K562 (cell line): ENCODE measurements at regions not wholly inside any gene's neighbourhood (a gene's known extent, or its start where the extent isn't known, plus 50 kb on each side); places are given as distances from the start of the nearest gene placed in this dataset.
A peak's percentile ranks its signal among the peaks of the same experiment; 100 is the strongest.

ENCODE experiments used
- ATAC-seq: fragments of 200-7000 bp; cut with Tn5 transposase; 3 replicates; pipeline ENCODE4 v1.9.1; 2020; ENCODE audit warnings: moderate library complexity
- BruUV-seq: library from RNA; stranded (reverse); fragments of 400-500 nt; replicated peaks from 2 replicates; lab custom pipeline; 2021; lab: Mats Ljungman, UMichigan
- CTCF ChIA-PET: fragments of 300-600 bp; formaldehyde crosslinking; extraction: SDS; loops from one replicate; lab custom pipeline; 2021; ENCODE audit warnings: low intra/inter-chr PET ratio; lab: Yijun Ruan, JAX
- POLR2A ChIA-PET: fragments of 300-600, 350-650 bp; sonication (Branson Sonifier 250); formaldehyde crosslinking; extraction: SDS; loops from one replicate; lab custom pipeline; 2021; ENCODE audit warnings: antibody characterized with exemption, inconsistent platforms; lab: Yijun Ruan, JAX
- DNase-seq, 4 experiments: peaks; one replicate each; pipeline versions ENCODE4 v3.0.0 to v3.0.0-alpha.2; 2011 to 2018; ENCODE audit warnings: low spot score in 3 of 4, mixed read lengths in 3 of 4; ENCODE audit errors: extremely low read depth in 1 of 4
- FAIRE-seq: peaks from 2 replicates; lab custom pipeline; 2011; peaks lifted over from hg19 to GRCh38; lab: Jason Lieb, UNC
- H2AFZ ChIP-seq: 2 replicates; pipeline ENCODE4 v1.6.0; 2011; ENCODE audit warnings: low read depth, low read length, control low read depth, inconsistent platforms
- H3K27ac ChIP-seq: fragments of 200-600 bp; 3 replicates; pipeline ENCODE4 v1.8.0; 2011; ENCODE audit warnings: low read depth, mild to moderate bottlenecking, control low read depth, inconsistent platforms, low read length, moderate library complexity, mixed read lengths; ENCODE audit errors: extremely low read depth
- H3K27me3 ChIP-seq, 2 experiments: fragments of 300-600 bp in 1 of 2; 2 replicates in 1 of 2; 3 replicates in 1 of 2; pipeline versions ENCODE4 v1.6.0 to v1.8.0; 2011; ENCODE audit warnings: inconsistent platforms in 2 of 2, low read length in 2 of 2, mild to moderate bottlenecking in 1 of 2, mixed read lengths in 1 of 2, moderate library complexity in 1 of 2; ENCODE audit not compliant: control insufficient read depth in 2 of 2, insufficient read depth in 2 of 2
- H3K36me3 ChIP-seq: fragments of 300-600 bp; 3 replicates; pipeline ENCODE4 v1.8.0; 2011; ENCODE audit warnings: mild to moderate bottlenecking, low read length, inconsistent platforms; ENCODE audit not compliant: control insufficient read depth, insufficient read depth
- H3K4me1 ChIP-seq, 2 experiments: fragments of 200-600 bp in 1 of 2; replicated peaks in 1 of 2; 2 replicates in 1 of 2; 3 replicates in 1 of 2; pipeline versions ENCODE4 v1.5.1 to v1.8.0; 2011; ENCODE audit warnings: inconsistent platforms in 2 of 2, low read length in 2 of 2, mild to moderate bottlenecking in 1 of 2, mixed read lengths in 1 of 2, moderate library complexity in 1 of 2; ENCODE audit not compliant: control insufficient read depth in 2 of 2, insufficient read depth in 2 of 2
- H3K4me2 ChIP-seq: 2 replicates; pipeline ENCODE4 v1.6.1; 2011; ENCODE audit warnings: low read length, control low read depth, inconsistent platforms, mixed read lengths; ENCODE audit not compliant: insufficient read depth
- H3K4me3 ChIP-seq: fragments of 200-600 bp; sonication (generic), shearing (Covaris generic); 2 replicates; pipeline ENCODE4 v1.5.1; 2016; ENCODE audit warnings: control low read depth, inconsistent platforms
- H3K79me2 ChIP-seq: fragments of 200-600 bp; 3 replicates; pipeline ENCODE4 v1.8.0; 2011; ENCODE audit warnings: low read length, inconsistent platforms; ENCODE audit not compliant: control insufficient read depth, insufficient read depth
- H3K9ac ChIP-seq, 2 experiments: 2 replicates each; pipeline versions ENCODE4 v1.6.0 to v1.6.1; 2011; ENCODE audit warnings: low read depth in 2 of 2, low read length in 2 of 2, control low read depth in 1 of 2, inconsistent platforms in 1 of 2, mild to moderate bottlenecking in 1 of 2, mixed read lengths in 1 of 2; ENCODE audit not compliant: insufficient read depth in 1 of 2
- H3K9me1 ChIP-seq: one replicate; pipeline ENCODE4 v1.6.0; 2011; ENCODE audit warnings: inconsistent platforms, mild to moderate bottlenecking, low read length, moderate library complexity; ENCODE audit not compliant: control insufficient read depth, insufficient read depth
- H3K9me3 ChIP-seq: replicated peaks from 2 replicates; pipeline ENCODE4 v1.5.1; 2011; ENCODE audit warnings: low read depth, low read length, inconsistent platforms; ENCODE audit not compliant: control insufficient read depth, insufficient read depth
- H4K20me1 ChIP-seq: replicated peaks from 2 replicates; pipeline ENCODE4 v1.6.1; 2011; ENCODE audit warnings: low read length, inconsistent platforms, mixed read lengths; ENCODE audit not compliant: control insufficient read depth, insufficient read depth
- CHD2 ChIP-seq: IDR thresholded peaks from 2 replicates; pipeline ENCODE4 v1.6.1; 2011; ENCODE audit warnings: low read depth, low read length
- DACH1 ChIP-seq: fragments of 450-650 bp; IDR thresholded peaks from 2 replicates; pipeline ENCODE4 v1.6.1; 2018; ENCODE audit not compliant: partially characterized antibody
- EHMT2 ChIP-seq: fragments of 450-650 bp; IDR thresholded peaks from 2 replicates; pipeline ENCODE4 v1.6.1; 2018; ENCODE audit warnings: antibody characterized with exemption
- EP300 ChIP-seq: IDR thresholded peaks from 2 replicates; pipeline ENCODE4 v1.6.1; 2012; ENCODE audit warnings: low read length, improper control_type of control experiment
- HMGN3 ChIP-seq: IDR thresholded peaks from 2 replicates; pipeline ENCODE4 v1.6.1; 2011; ENCODE audit warnings: borderline replicate concordance, low read depth, mild to moderate bottlenecking, mixed read lengths, low read length; ENCODE audit not compliant: insufficient read length; ENCODE audit errors: extremely low read depth
- KAT2B ChIP-seq: IDR thresholded peaks from one replicate; pipeline ENCODE4 v1.6.1; 2012; ENCODE audit warnings: low read depth, mild to moderate bottlenecking, control low read depth, inconsistent platforms, low read length, moderate library complexity
- OTX1 ChIP-seq: fragments of 450-650 bp; formaldehyde crosslinking; IDR thresholded peaks from 2 replicates; pipeline ENCODE4 v1.4.0; 2022; ENCODE audit warnings: mild to moderate bottlenecking
- RAD21 ChIP-seq, 2 experiments: fragments of 250-450 bp in 1 of 2; fragments of 450-650 bp in 1 of 2; sonication (Bioruptor Pico) in 1 of 2; formaldehyde crosslinking in 1 of 2; IDR thresholded peaks in 1 of 2; conservative IDR thresholded peaks in 1 of 2; 2 replicates each; pipeline versions ENCODE4 v1.4.0 to v1.8.0; 2020 to 2022; ENCODE audit warnings: mild to moderate bottlenecking in 2 of 2, moderate library complexity in 1 of 2
- RHOXF2B ChIP-seq: fragments of 250-450 bp; sonication (Bioruptor Pico); conservative IDR thresholded peaks from 2 replicates; pipeline ENCODE4 v1.5.1; 2021
- SRSF3 ChIP-seq: fragments of 200-400 bp; formaldehyde crosslinking; IDR thresholded peaks from 2 replicates; pipeline ENCODE4 v1.6.1; 2016; ENCODE audit warnings: mild to moderate bottlenecking, low read length, moderate library complexity; ENCODE audit not compliant: insufficient read depth
- TAF9B ChIP-seq: fragments of 450-650 bp; IDR thresholded peaks from 2 replicates; pipeline ENCODE4 v1.6.1; 2018; ENCODE audit warnings: mild to moderate bottlenecking; ENCODE audit not compliant: partially characterized antibody
- TGIF2 ChIP-seq: sonication (generic); formaldehyde crosslinking; IDR thresholded peaks from 2 replicates; pipeline ENCODE4 v1.8.1; 2022; ENCODE audit warnings: mild to moderate bottlenecking, missing genetic modification reagents, moderate library complexity
- TRIM28 ChIP-seq: fragments of 450-650 bp; IDR thresholded peaks from 2 replicates; pipeline ENCODE4 v1.6.1; 2017
- U2AF2 ChIP-seq: fragments of 200-400 bp; formaldehyde crosslinking; optimal IDR thresholded peaks from 2 replicates; pipeline ENCODE3; 2017; ENCODE audit warnings: low read depth, mild to moderate bottlenecking, low read length
- ZKSCAN3 ChIP-seq: fragments of 250-450 bp; sonication (Bioruptor Pico); IDR thresholded peaks from 2 replicates; pipeline ENCODE4 v1.4.0; 2020
- WGBS: fragments of 100-300 bp; shearing (Covaris generic); methylation state at CpG from one replicate; pipeline ENCODE4 v1.1.6; 2016; ENCODE audit warnings: low coverage, mixed read lengths; ENCODE audit not compliant: insufficient coverage; ENCODE audit errors: missing lambda C conversion rate; 5-methylcytosine and 5-hydroxymethylcytosine counted together
- in situ Hi-C: fragments of 300-500 bp; cut with MboI; formaldehyde crosslinking; loops from 4 replicates; pipeline ENCODE4 v1.15.0; 2018; ENCODE audit warnings: inconsistent platforms, mixed read lengths
- intact Hi-C: fragments of 100-400 bp; cut with micrococcal nuclease; formaldehyde crosslinking; loops from 2 replicates; pipeline ENCODE4 v1.14.2; 2022
- TF ChIP-seq, protein P1 (sequence below), 2 experiments: IDR thresholded peaks; 2 replicates each; pipeline ENCODE4 v1.6.1; 2012; ENCODE audit warnings: improper control_type of control experiment in 2 of 2, low read depth in 2 of 2, low read length in 2 of 2, borderline replicate concordance in 1 of 2
- TF ChIP-seq, protein P2 (sequence below): conservative IDR thresholded peaks from 2 replicates; pipeline ENCODE4 v1.6.1; 2011; ENCODE audit warnings: low read depth, mild to moderate bottlenecking, low read length; ENCODE audit not compliant: control insufficient read depth

DNA sequence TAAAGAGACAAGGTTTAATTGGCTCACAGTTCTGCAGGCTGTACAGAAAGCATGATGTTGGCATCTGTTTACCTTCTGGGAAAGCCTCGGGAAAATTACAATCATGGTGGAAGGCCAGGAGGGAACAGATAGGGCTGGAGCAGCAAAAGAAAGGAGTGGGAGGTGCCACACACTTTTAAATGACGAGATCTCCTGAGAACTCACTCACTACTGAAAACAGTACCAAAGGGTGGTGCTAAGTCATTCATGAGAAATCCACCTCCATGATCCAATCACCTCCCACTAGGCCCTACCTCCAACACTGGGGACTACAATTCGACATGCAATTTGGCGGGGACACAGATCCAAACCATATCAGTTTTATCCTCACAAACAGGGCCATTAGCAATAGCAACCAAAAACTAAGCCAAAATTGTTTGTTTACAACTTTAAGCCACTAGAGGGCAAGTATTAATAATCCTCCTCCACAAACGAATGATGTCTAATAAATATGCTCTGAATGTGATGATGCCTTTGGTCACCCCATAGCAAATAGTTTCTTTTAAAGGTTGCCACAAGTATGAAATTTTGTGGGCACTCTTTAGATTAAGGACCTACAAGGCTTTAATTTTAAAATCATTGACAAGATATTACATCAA is 129.2 kb upstream of the NRBF2 start (continued):
- TF ChIP-seq TRIM28 (no peak), HMGN3 (no peak), TAF9B (no peak), DACH1 (peak; percentile 76), SRSF3 (no peak)

DNA sequence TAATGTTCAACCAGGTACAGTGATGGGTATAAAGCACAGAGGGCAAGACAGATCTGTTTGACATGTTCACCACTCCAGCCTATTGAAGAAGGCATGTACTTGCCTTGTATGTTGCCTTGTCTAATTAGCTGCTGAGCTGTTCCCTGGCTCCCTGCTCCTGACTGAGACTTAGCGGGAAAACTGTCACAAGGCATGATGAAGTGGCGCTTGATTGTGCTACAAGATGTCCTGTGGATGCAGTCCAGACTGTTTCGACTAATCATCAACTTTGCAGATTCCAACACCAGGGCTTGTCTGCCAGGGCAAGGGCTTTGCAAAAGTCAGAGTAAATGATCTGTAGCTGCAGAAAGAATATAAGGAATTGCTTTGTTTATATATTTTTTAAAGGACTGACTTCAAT is 136.2 kb upstream of the NRBF2 start:
- ChIA-PET CTCF (no interaction called here), POLR2A (interaction anchor here (1.0 kb wide), 1 partner anchor 180 kb away, joined by 3 read pairs; the partner anchor contains the start of gene EGR2)
- Histone ChIP-seq H3K4me2 (no peak overlapping the region), H3K79me2 (no peaks in the 10 kb centered on the region), H2AFZ (no peak overlapping the region), H3K9ac (no peak overlapping the region), H4K20me1 (no peaks in the 10 kb centered on the region), H3K36me3 (no peaks in the 10 kb centered on the region), H3K4me1 (no peaks in the 10 kb centered on the region), H3K27ac (no peak overlapping the region), H3K27me3 (peaks cover 0 to 2% of the 10 kb centered on the region in 2 experiments; a peak in 1 of 5 replicates), H3K4me3 (no peak overlapping the region), H3K9me1 (no peaks in the 10 kb centered on the region), H3K9me3 (no peaks in the 10 kb centered on the region)
- WGBS: 0% methylated on average over 3 of the region's 3 CpGs
- in situ Hi-C loops: no loop called here
- FAIRE-seq (no peak), ATAC-seq (no peak), DNase-seq (no peak)
- intact Hi-C loops: no loop called here
- no TSS peak for BruUV-seq
- no peak for TF ChIP-seq RAD21 (CRISPR knock-in tag; conservative IDR thresholded peaks at IDR 0.05 in 1 of 2, IDR thresholded peaks at IDR 0.05 in 1 of 2)
- no peak for TF ChIP-seq CHD2
- TF ChIP-seq, protein P1, sequence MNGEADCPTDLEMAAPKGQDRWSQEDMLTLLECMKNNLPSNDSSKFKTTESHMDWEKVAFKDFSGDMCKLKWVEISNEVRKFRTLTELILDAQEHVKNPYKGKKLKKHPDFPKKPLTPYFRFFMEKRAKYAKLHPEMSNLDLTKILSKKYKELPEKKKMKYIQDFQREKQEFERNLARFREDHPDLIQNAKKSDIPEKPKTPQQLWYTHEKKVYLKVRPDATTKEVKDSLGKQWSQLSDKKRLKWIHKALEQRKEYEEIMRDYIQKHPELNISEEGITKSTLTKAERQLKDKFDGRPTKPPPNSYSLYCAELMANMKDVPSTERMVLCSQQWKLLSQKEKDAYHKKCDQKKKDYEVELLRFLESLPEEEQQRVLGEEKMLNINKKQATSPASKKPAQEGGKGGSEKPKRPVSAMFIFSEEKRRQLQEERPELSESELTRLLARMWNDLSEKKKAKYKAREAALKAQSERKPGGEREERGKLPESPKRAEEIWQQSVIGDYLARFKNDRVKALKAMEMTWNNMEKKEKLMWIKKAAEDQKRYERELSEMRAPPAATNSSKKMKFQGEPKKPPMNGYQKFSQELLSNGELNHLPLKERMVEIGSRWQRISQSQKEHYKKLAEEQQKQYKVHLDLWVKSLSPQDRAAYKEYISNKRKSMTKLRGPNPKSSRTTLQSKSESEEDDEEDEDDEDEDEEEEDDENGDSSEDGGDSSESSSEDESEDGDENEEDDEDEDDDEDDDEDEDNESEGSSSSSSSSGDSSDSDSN (IDR thresholded peaks at IDR 0.05; ENCODE audit: borderline replicate concordance in 1 of 2, low read depth in 2 of 2, low read length in 2 of 2): no peak
- TF ChIP-seq, protein P2, sequence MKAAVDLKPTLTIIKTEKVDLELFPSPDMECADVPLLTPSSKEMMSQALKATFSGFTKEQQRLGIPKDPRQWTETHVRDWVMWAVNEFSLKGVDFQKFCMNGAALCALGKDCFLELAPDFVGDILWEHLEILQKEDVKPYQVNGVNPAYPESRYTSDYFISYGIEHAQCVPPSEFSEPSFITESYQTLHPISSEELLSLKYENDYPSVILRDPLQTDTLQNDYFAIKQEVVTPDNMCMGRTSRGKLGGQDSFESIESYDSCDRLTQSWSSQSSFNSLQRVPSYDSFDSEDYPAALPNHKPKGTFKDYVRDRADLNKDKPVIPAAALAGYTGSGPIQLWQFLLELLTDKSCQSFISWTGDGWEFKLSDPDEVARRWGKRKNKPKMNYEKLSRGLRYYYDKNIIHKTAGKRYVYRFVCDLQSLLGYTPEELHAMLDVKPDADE: no peak
- no peak for TF ChIP-seq OTX1 (CRISPR knock-in tag)
- no peak for TF ChIP-seq EP300
- no peak for TF ChIP-seq EHMT2
- no peak for TF ChIP-seq U2AF2
- no peak for TF ChIP-seq ZKSCAN3 (CRISPR knock-in tag)
- TF ChIP-seq RHOXF2B (CRISPR knock-in tag): no peak
- TF ChIP-seq KAT2B: no peak
- no peak for TF ChIP-seq TGIF2
